ENCODE measurements at regions not wholly inside any gene's neighbourhood (a gene's known extent, or its start where the extent isn't known, plus 50 kb on each side); places are given as distances from the start of the nearest gene placed in this dataset.

DNA sequence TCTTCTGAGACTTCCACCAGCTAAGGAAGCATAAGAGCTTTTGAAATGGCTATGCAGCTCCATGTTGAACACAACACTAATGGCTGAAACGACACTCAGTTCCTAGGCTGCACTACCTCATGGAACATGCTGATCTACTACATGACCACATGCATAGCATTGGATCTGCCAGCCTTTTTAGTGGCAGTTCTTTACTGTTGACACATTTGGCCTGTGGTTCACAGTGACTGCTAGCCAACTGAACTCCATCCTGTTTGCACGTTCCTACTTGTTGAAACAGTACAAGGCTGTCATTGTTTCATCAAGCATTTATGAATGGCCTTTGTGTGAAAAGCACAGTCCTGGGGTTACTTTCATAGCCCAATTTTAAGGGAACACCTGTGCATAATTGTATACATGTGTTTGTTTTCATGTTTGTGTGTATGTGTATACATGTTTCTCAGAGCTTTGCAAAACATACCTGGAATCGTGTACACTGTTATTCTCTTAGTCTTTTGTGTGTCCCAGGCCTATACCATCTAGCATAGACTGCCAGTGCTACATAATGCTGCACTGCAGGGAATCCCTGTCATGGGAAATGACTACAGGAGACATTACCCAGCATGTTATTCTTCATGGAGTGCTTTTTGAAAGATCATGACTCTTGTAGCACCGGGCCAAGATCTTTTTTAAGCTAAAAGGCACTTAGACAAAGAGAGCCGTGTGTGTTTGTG lies 179.6 kb upstream of the ESRRG start:
- Mint-ChIP-seq H3K4me3 (no peak overlapping the region), H3K27me3 (ENCODE audit: low read depth) (no peaks in the 10 kb centered on the region), H3K36me3 (ENCODE audit: low read depth) (no peaks in the 10 kb centered on the region), H3K27ac (no peak overlapping the region), H3K4me1 (ENCODE audit: low read depth) (no peaks in the 10 kb centered on the region), H3K9me3 (peaks cover 3% of the 10 kb centered on the region)
- intact Hi-C loops (cut with micrococcal nuclease), result no loop called here
- CTCF ChIA-PET, result no interaction called here
- DNase-seq, result no peak

DNA sequence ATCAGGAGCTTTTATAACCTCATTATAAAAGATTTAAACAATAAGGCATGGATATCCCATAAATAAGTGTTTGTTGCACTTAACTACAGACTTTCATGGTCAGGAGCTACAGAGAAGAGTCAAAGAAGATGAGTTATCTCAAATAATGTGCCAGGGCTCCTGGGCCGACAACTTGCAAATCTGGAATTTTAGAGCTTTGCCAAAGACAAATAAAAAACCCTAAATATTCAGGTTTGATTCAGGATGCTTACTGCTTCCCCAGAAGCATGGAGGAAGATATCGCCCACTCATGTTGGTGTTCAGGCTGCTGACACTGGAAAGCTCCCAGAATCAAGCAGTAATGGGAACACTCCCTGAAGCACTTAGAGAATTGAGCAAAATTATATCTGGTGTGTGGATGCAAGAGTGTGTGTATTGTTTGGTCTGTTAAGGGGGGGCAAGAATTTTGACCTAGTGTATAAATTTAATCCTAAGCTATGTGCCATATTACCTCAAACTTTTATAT lies 176.9 kb upstream of the ESRRG start:
- no peaks in the 10 kb centered on the region for H3K36me3 Mint-ChIP-seq (ENCODE audit: low read depth)
- H3K4me3 Mint-ChIP-seq, result no peak overlapping the region
- no peaks in the 10 kb centered on the region for H3K27me3 Mint-ChIP-seq (ENCODE audit: low read depth)
- no peak overlapping the region for H3K27ac Mint-ChIP-seq
- peaks cover 3% of the 10 kb centered on the region for H3K9me3 Mint-ChIP-seq
- DNase-seq, result no peak
- CTCF ChIA-PET, result no interaction called here
- intact Hi-C loops (cut with micrococcal nuclease), result no loop called here
- H3K4me1 Mint-ChIP-seq (ENCODE audit: low read depth), result no peaks in the 10 kb centered on the region

DNA sequence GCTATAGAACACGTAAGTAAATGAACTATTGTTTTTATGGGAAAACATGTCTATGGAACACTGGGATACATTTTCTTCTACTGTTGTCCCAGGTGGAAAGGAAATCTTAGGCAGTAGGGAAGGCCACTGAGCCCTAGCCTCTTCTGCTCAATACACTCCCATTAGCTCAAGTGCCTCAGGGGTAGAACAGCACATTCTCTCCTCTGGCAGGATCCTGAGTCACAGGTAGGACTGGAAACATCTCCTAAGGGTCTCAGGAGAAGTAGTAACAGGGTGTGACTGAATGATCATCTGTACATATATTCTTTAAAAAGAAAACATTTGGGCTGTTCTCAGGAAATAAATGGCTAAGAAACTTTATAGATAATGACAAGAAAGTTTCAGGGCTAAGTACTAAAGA lies 175.6 kb upstream of the ESRRG start:
- Mint-ChIP-seq H3K4me3 (no peak overlapping the region), H3K9me3 (peaks cover 3% of the 10 kb centered on the region), H3K27ac (no peak overlapping the region), H3K27me3 (ENCODE audit: low read depth) (no peaks in the 10 kb centered on the region), H3K36me3 (ENCODE audit: low read depth) (no peaks in the 10 kb centered on the region), H3K4me1 (ENCODE audit: low read depth) (no peaks in the 10 kb centered on the region)
- intact Hi-C loops (cut with micrococcal nuclease), result no loop called here
- CTCF ChIA-PET, result no interaction called here
- no peak for DNase-seq

- Mint-ChIP-seq H3K4me1 (ENCODE audit: low read depth) (no peaks in the 10 kb centered on the region), H3K36me3 (ENCODE audit: low read depth) (no peaks in the 10 kb centered on the region), H3K9me3 (no peaks in the 10 kb centered on the region), H3K27me3 (ENCODE audit: low read depth) (no peaks in the 10 kb centered on the region), H3K4me3 (no peak overlapping the region), H3K27ac (no peak overlapping the region)
- CTCF ChIA-PET, result no interaction called here
- intact Hi-C loops (cut with micrococcal nuclease), result no loop called here
- DNase-seq, result no peak
Measured at GRCh38 chr1:216896146-216896545, 172.9 kb upstream of the ESRRG start.

DNA sequence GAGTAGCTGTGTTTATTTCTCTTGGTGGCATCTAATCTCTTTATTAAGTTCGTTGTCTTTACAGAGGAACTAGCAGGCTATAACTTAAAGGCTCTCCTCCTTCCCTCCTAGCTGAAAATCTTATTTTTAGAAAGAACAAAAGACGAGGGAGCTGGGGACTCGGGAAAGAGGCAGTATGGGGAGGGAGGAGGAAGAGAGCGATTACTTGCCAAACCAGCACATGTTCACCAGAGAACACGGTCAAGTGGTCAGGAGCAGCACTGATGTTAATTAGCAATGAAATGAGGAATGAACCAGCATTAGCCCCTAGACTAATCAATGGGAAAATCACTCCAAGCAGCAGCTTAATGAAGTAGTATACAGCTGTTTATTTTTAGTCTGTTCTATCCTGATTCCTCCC lies 171.3 kb upstream of the ESRRG start:
- Mint-ChIP-seq H3K4me3 (no peak overlapping the region), H3K27me3 (ENCODE audit: low read depth) (no peaks in the 10 kb centered on the region), H3K36me3 (ENCODE audit: low read depth) (no peaks in the 10 kb centered on the region), H3K4me1 (ENCODE audit: low read depth) (no peaks in the 10 kb centered on the region), H3K9me3 (no peaks in the 10 kb centered on the region), H3K27ac (no peak overlapping the region)
- CTCF ChIA-PET, result no interaction called here
- intact Hi-C loops (cut with micrococcal nuclease), result no loop called here
- DNase-seq, result no peak

- CTCF ChIA-PET, result no interaction called here
- Mint-ChIP-seq H3K4me3 (no peak overlapping the region), H3K36me3 (ENCODE audit: low read depth) (no peaks in the 10 kb centered on the region), H3K9me3 (no peaks in the 10 kb centered on the region), H3K27ac (no peak overlapping the region), H3K27me3 (ENCODE audit: low read depth) (no peaks in the 10 kb centered on the region), H3K4me1 (ENCODE audit: low read depth) (no peaks in the 10 kb centered on the region)
- intact Hi-C loops (cut with micrococcal nuclease), result no loop called here
- DNase-seq, result no peak
Measured at GRCh38 chr1:216892581-216893160, 169.4 kb upstream of the ESRRG start.

DNA sequence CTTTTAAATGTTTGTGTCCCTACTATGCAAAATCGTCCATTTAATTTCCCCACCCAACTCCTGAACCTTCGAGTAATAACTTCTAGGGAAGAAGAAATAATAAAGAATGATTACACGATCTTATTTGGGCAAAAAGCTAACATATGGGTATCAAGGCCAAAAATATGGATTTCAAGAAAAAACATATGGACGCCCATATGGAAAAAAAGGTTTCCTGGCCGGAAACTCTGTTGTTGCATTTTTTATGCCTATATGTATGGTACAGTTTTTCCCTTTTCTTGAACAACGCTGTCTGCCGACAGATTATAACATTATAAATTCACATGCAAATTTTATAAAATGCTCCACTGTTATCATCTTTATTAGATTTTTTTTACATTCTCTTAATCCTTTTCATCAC lies 167.6 kb upstream of the ESRRG start:
- peaks cover 2% of the 10 kb centered on the region for H3K9me3 Mint-ChIP-seq
- DNase-seq, result no peak
- CTCF ChIA-PET, result no interaction called here
- intact Hi-C loops (cut with micrococcal nuclease), result no loop called here
- H3K27ac Mint-ChIP-seq, result no peak overlapping the region
- no peaks in the 10 kb centered on the region for H3K36me3 Mint-ChIP-seq (ENCODE audit: low read depth)
- H3K4me3 Mint-ChIP-seq, result no peak overlapping the region
- H3K4me1 Mint-ChIP-seq (ENCODE audit: low read depth), result no peaks in the 10 kb centered on the region
- no peaks in the 10 kb centered on the region for H3K27me3 Mint-ChIP-seq (ENCODE audit: low read depth)

DNA sequence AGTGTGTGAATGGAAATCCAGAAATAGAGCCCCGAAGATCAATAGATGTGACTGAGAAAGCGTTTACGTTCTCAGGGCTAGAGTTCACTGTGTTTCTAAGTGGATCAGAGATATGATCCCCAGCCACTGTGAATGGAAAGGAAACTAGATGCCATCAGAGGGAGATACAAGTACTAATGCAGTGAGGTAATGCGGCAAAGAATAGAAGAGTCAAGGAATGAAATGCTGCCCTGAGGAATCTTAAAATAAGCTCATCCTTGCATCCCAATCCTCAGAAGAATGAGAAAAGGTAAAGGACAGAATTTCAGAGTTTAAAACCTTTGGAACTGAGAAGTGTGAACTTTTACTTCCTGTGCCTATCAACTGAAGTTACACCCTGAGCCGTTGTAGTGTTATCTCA lies 165.5 kb upstream of the ESRRG start:
- H3K4me1 Mint-ChIP-seq (ENCODE audit: low read depth), result no peaks in the 10 kb centered on the region
- H3K27ac Mint-ChIP-seq, result no peak overlapping the region
- intact Hi-C loops (cut with micrococcal nuclease), result no loop called here
- DNase-seq, result no peak
- H3K4me3 Mint-ChIP-seq, result no peak overlapping the region
- H3K36me3 Mint-ChIP-seq (ENCODE audit: low read depth), result no peaks in the 10 kb centered on the region
- H3K9me3 Mint-ChIP-seq, result peaks cover 2% of the 10 kb centered on the region
- H3K27me3 Mint-ChIP-seq (ENCODE audit: low read depth), result no peaks in the 10 kb centered on the region
- CTCF ChIA-PET, result no interaction called here

GRCh38 chr1:216887032-216887431 lies 163.8 kb upstream of the ESRRG start:
- no peak for DNase-seq
- Mint-ChIP-seq H3K27me3 (ENCODE audit: low read depth) (no peaks in the 10 kb centered on the region), H3K4me3 (no peak overlapping the region), H3K36me3 (ENCODE audit: low read depth) (no peaks in the 10 kb centered on the region), H3K4me1 (ENCODE audit: low read depth) (no peaks in the 10 kb centered on the region), H3K9me3 (peaks cover 2% of the 10 kb centered on the region), H3K27ac (no peak overlapping the region)
- intact Hi-C loops (cut with micrococcal nuclease), result no loop called here
- CTCF ChIA-PET, result no interaction called here

DNA sequence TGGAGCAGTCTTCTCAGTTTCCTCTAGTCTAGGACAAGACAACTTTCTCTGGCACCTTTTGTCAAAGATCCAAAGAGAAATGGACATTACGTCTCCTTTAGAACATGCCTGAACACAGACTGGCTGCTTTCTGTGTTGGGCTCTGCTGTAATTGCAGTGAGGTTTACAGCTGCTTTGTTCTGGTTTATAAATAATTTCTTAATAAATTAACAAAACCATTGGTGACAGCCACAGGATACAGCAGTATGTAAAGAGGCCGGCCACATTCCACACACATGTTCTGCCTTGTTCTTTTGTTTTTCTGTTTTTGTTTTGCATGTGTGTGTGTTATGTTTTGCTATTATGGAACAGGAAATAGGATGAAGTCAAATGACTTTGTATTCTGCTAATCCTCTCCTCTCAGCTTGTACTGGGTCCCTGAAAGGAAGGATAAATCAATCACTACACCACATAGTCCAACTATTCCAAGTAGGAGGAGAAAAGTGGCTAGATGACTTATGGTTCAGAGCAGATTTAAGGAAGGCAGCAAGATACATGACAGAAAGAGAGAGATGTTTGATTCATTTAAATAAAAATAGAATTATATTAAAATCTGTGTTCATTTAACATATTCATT lies 161.5 kb upstream of the ESRRG start:
- peaks cover 2% of the 10 kb centered on the region for H3K9me3 Mint-ChIP-seq
- H3K27ac Mint-ChIP-seq, result no peak overlapping the region
- CTCF ChIA-PET, result no interaction called here
- H3K36me3 Mint-ChIP-seq (ENCODE audit: low read depth), result no peaks in the 10 kb centered on the region
- intact Hi-C loops (cut with micrococcal nuclease), result no loop called here
- H3K4me1 Mint-ChIP-seq (ENCODE audit: low read depth), result no peaks in the 10 kb centered on the region
- no peak overlapping the region for H3K4me3 Mint-ChIP-seq
- no peak for DNase-seq
- no peaks in the 10 kb centered on the region for H3K27me3 Mint-ChIP-seq (ENCODE audit: low read depth)

DNA sequence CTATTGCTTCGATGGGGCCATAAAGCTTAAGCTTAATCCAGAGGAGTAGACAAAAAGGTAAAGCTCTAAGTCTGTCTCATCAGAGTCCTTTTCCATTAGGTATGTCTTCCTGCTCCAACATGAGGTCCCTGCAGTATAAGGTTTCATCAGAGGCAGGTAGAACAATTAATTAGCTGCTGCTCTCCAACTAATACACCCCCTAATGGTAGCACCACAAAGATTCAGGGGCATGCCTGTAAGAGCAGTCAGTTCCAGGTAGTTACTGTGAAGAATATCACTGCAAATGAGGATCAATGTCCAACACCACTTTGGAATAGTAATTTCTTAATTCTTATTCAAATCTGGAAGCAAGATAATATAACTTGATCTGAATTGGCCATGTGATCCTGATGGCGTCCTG lies 160.3 kb upstream of the ESRRG start:
- Mint-ChIP-seq H3K4me1 (ENCODE audit: low read depth) (no peaks in the 10 kb centered on the region), H3K4me3 (no peak overlapping the region), H3K9me3 (peaks cover 2% of the 10 kb centered on the region), H3K27ac (no peak overlapping the region), H3K36me3 (ENCODE audit: low read depth) (no peaks in the 10 kb centered on the region), H3K27me3 (ENCODE audit: low read depth) (no peaks in the 10 kb centered on the region)
- intact Hi-C loops (cut with micrococcal nuclease), result no loop called here
- DNase-seq, result no peak
- CTCF ChIA-PET, result no interaction called here

- Mint-ChIP-seq H3K4me1 (ENCODE audit: low read depth) (no peaks in the 10 kb centered on the region), H3K27ac (no peak overlapping the region), H3K36me3 (ENCODE audit: low read depth) (no peaks in the 10 kb centered on the region), H3K9me3 (peaks cover 5% of the 10 kb centered on the region), H3K27me3 (ENCODE audit: low read depth) (no peaks in the 10 kb centered on the region), H3K4me3 (no peak overlapping the region)
- CTCF ChIA-PET, result interaction anchor here (0.6 to 0.7 kb wide), 2 partner anchors 19 to 913 kb away, joined by 3 to 4 read pairs; no protein-coding TSS in a partner anchor
- DNase-seq, result no peak
- intact Hi-C loops (cut with micrococcal nuclease), result no loop called here
Measured at GRCh38 chr1:216881695-216882094, 158.5 kb upstream of the ESRRG start.

DNA sequence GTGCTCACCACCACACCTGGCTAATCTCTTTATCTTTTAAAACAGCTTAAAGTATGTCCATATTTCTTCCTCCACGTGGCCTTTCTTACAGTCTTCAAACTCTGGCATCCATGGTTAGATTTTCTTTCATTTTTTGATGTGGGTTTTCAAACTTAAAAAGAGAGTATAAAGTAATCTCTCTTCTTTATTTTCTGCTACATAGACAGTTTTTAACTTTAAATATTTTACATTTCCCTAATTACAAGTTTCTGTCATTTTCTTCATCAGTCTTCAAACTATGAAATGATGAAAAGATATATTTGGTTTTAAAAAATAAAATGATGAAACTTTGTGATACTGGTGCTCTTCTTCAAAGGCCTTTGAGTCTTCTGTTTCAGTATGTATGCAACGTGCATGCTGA lies 143.5 kb upstream of the ESRRG start:
- Mint-ChIP-seq H3K36me3 (ENCODE audit: low read depth) (no peaks in the 10 kb centered on the region), H3K4me1 (ENCODE audit: low read depth) (no peaks in the 10 kb centered on the region), H3K27ac (no peak overlapping the region), H3K9me3 (peaks cover 5% of the 10 kb centered on the region), H3K4me3 (no peak overlapping the region), H3K27me3 (ENCODE audit: low read depth) (no peaks in the 10 kb centered on the region)
- intact Hi-C loops (cut with micrococcal nuclease), result no loop called here
- DNase-seq, result no peak
- CTCF ChIA-PET, result no interaction called here
